Fibroblast of lung (primary cell): ENCODE measurements at regions not wholly inside any gene's neighbourhood (a gene's known extent, or its start where the extent isn't known, plus 50 kb on each side); places are given as distances from the start of the nearest gene placed in this dataset.

Source experiments
- CTCF ChIP-seq, 2 donors: IDR thresholded peaks in 1 of 2; conservative IDR thresholded peaks in 1 of 2; 1 replicate in 1 of 2; 2 replicates in 1 of 2; pipeline ENCODE4 v1.5.1; 2011 to 2012; ENCODE audit warnings: low read length in 2 of 2, control low read depth in 1 of 2, inconsistent platforms in 1 of 2, low read depth in 1 of 2, mild to moderate bottlenecking in 1 of 2
- EZH2 ChIP-seq: IDR thresholded peaks from 2 replicates; pipeline ENCODE4 v1.5.1; 2012; ENCODE audit warnings: low read length, control low read depth, mild to moderate bottlenecking; ENCODE audit errors: missing control alignments

- TF ChIP-seq CTCF (conservative IDR thresholded peaks at IDR 0.05 in 1 of 2, IDR thresholded peaks at IDR 0.05 in 1 of 2; ENCODE audit: low read depth in 1 of 2, low read length in 2 of 2), result no peak
- no peak for TF ChIP-seq EZH2
These were observed 615.2 kb downstream of the RPS29 start for GRCh38 chr14:48970943-48971342.
